Keratinocyte (primary cell): ENCODE measurements at regions not wholly inside any gene's neighbourhood (a gene's known extent, or its start where the extent isn't known, plus 50 kb on each side); places are given as distances from the start of the nearest gene placed in this dataset.

Experiments used
- CTCF ChIP-seq, 3 experiments: IDR thresholded peaks in 1 of 3; conservative IDR thresholded peaks in 1 of 3; optimal IDR thresholded peaks in 1 of 3; 2 replicates in 2 of 3; 3 replicates in 1 of 3; pipeline versions ENCODE3 to v1.5.1; 2011; ENCODE audit warnings: low read length in 3 of 3, mild to moderate bottlenecking in 3 of 3, moderate library complexity in 2 of 3, control low read depth in 1 of 3, inconsistent platforms in 1 of 3; ENCODE audit not compliant: insufficient read depth in 2 of 3; ENCODE audit errors: extremely low read depth in 1 of 3
- EZH2 ChIP-seq: IDR thresholded peaks from one replicate; pipeline ENCODE4 v1.6.1; 2012; ENCODE audit warnings: inconsistent platforms, mild to moderate bottlenecking, low read length, moderate library complexity

DNA sequence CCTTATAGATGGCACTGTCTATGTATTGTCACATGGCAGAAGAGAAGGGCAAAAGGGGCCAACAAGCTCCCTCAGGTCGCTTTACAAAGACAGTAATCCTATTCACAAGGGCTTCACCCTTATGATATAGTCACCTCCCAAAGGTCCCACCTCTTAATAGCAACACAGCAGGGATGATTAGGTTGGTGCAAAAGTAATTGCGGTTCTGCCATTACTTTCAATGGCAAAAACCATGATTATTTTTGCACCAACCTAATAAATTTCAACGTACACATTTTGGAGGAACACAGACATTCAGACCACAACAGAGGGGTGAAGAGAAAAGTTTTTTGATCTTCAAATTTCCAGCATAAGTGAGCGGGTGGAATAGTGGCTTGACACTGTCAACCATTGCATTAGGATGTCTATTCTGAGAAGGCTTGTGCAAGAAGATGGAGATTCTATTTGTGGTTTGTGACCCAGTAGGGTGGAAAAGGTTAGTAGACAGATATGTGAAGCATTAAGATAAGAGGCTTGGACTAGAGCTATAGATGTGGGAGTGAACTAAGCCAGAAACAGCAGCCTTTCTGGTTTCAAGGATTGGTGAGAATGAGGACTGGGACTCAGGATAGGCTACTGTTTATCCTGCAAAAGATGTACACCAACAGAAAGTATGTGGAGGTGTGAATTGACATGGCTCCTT is 75.5 kb upstream of the CPSF6 start:
- TF ChIP-seq CTCF (optimal IDR thresholded peaks at IDR 0.05 in 1 of 3, IDR thresholded peaks at IDR 0.05 in 1 of 3, conservative IDR thresholded peaks at IDR 0.05 in 1 of 3; ENCODE audit: extremely low read depth in 1 of 3, insufficient read depth in 2 of 3, low read length in 3 of 3): no peak
- no peak for TF ChIP-seq EZH2
